Esophagus squamous epithelium (tissue), 4 donors: ENCODE measurements at regions not wholly inside any gene's neighbourhood (a gene's known extent, or its start where the extent isn't known, plus 50 kb on each side); places are given as distances from the start of the nearest gene placed in this dataset.

Experiments
- CTCF ChIP-seq, 6 experiments: fragments of 450-650 bp in 4 of 6; fragments of 200-600 bp in 2 of 6; sonication (generic) in 2 of 6; IDR thresholded peaks; one replicate each; pipeline ENCODE4 v1.5.1; 2016 to 2019; ENCODE audit warnings: antibody characterized with exemption in 6 of 6, mild to moderate bottlenecking in 4 of 6, moderate library complexity in 4 of 6
- POLR2A ChIP-seq, 4 donors: fragments of 450-650 bp; IDR thresholded peaks; one replicate each; pipeline ENCODE4 v1.6.1; 2017; ENCODE audit warnings: antibody characterized with exemption in 4 of 4, mild to moderate bottlenecking in 4 of 4, moderate library complexity in 3 of 4

- TF ChIP-seq POLR2A (IDR thresholded peaks at IDR 0.05) = no peak
- no peak for TF ChIP-seq CTCF (IDR thresholded peaks at IDR 0.05)
Observed at GRCh38 chr5:94017579-94017978, 276.2 kb upstream of the POU5F2 start.
